ENCODE measurements at regions not wholly inside any gene's neighbourhood (a gene's known extent, or its start where the extent isn't known, plus 50 kb on each side); places are given as distances from the start of the nearest gene placed in this dataset.
"Not testable (repeated sequence)": the region's sequence is repeated elsewhere in the genome, so short reads cannot be mapped to it uniquely, and the experiment has no call there.

GRCh38 chr2:47295981-47296635 lies 73.0 kb upstream of the EPCAM start:
- no peak for DNase-seq (ENCODE audit: extremely low read depth in 1 of 2, low read depth in 1 of 2)

- DNase-seq (ENCODE audit: extremely low read depth in 1 of 2, low read depth in 1 of 2) = no peak
These were observed 73.8 kb upstream of the EPCAM start for GRCh38 chr2:47295131-47295980.

- DNase-seq (ENCODE audit: extremely low read depth in 1 of 2, low read depth in 1 of 2) = no peak
These were observed 75.1 kb upstream of the EPCAM start for GRCh38 chr2:47293976-47294375.

GRCh38 chr2:47288864-47289263 lies 80.2 kb upstream of the EPCAM start:
- no peak for DNase-seq (ENCODE audit: extremely low read depth in 1 of 2, low read depth in 1 of 2)

- DNase-seq (ENCODE audit: extremely low read depth in 1 of 2, low read depth in 1 of 2) = no peak
These were observed 85.5 kb upstream of the EPCAM start for GRCh38 chr2:47283659-47284058.

GRCh38 chr2:47282621-47283272 lies 86.4 kb upstream of the EPCAM start:
- no peak for DNase-seq (ENCODE audit: extremely low read depth in 1 of 2, low read depth in 1 of 2)

- not testable (repeated sequence) for DNase-seq (ENCODE audit: extremely low read depth in 1 of 2, low read depth in 1 of 2)
These were observed 89.6 kb upstream of the EPCAM start for GRCh38 chr2:47279525-47279924.

- no peak for DNase-seq (ENCODE audit: extremely low read depth in 1 of 2, low read depth in 1 of 2)
These were observed 91.1 kb upstream of the EPCAM start for GRCh38 chr2:47277987-47278386.

- DNase-seq (ENCODE audit: extremely low read depth in 1 of 2, low read depth in 1 of 2) = no peak
These were observed 91.9 kb upstream of the EPCAM start for GRCh38 chr2:47277187-47277586.

GRCh38 chr2:47276061-47276460 lies 93.0 kb upstream of the EPCAM start:
- no peak for DNase-seq (ENCODE audit: extremely low read depth in 1 of 2, low read depth in 1 of 2)

GRCh38 chr2:47274054-47274782 lies 94.9 kb upstream of the EPCAM start:
- DNase-seq (ENCODE audit: extremely low read depth in 1 of 2, low read depth in 1 of 2) = no peak

- no peak for DNase-seq (ENCODE audit: extremely low read depth in 1 of 2, low read depth in 1 of 2)
These were observed 96.0 kb upstream of the EPCAM start for GRCh38 chr2:47272905-47273758.

- peak; percentile 7 to 33 for DNase-seq (ENCODE audit: extremely low read depth in 1 of 2, low read depth in 1 of 2)
These were observed 95.9 kb upstream of the CALM2 start for GRCh38 chr2:47272031-47272864.

- DNase-seq (ENCODE audit: extremely low read depth in 1 of 2, low read depth in 1 of 2) = no peak
These were observed 95.0 kb upstream of the CALM2 start for GRCh38 chr2:47271054-47272000.

GRCh38 chr2:47270421-47270820 lies 94.1 kb upstream of the CALM2 start:
- no peak for DNase-seq (ENCODE audit: extremely low read depth in 1 of 2, low read depth in 1 of 2)

- no peak for DNase-seq (ENCODE audit: extremely low read depth in 1 of 2, low read depth in 1 of 2)
These were observed 93.3 kb upstream of the CALM2 start for GRCh38 chr2:47269316-47270232.

GRCh38 chr2:47267711-47268086 lies 91.4 kb upstream of the CALM2 start:
- no peak for DNase-seq (ENCODE audit: extremely low read depth in 1 of 2, low read depth in 1 of 2)
